NCI-H446 (cell line): ENCODE measurements at regions not wholly inside any gene's neighbourhood (a gene's known extent, or its start where the extent isn't known, plus 50 kb on each side); places are given as distances from the start of the nearest gene placed in this dataset.

Experiments used
- DNase-seq, 2 experiments: peaks; one replicate each; lab custom pipeline; 2025; lab: John Stamatoyannopoulos, UW

- no peak for DNase-seq
Observed at GRCh38 chr1:87274851-87275250, 53.8 kb upstream of the LMO4 start.

GRCh38 chr1:87278825-87279535, 49.7 kb upstream of the LMO4 start:
- DNase-seq = no peak
